Common myeloid progenitor, CD34-positive (primary cell): ENCODE measurements at regions not wholly inside any gene's neighbourhood (a gene's known extent, or its start where the extent isn't known, plus 50 kb on each side); places are given as distances from the start of the nearest gene placed in this dataset.
A peak's percentile ranks its signal among the peaks of the same experiment; 100 is the strongest.

Experiments used
- CTCF ChIA-PET: fragments of 350-600 bp; sonication (Branson Sonifier 250); formaldehyde crosslinking; loops from one replicate; lab custom pipeline; 2021; ENCODE audit warnings: antibody characterized with exemption; lab: Charles Lee
- POLR2A ChIA-PET: fragments of 350-600 bp; sonication (Branson Sonifier 250); formaldehyde crosslinking; loops from one replicate; lab custom pipeline; 2021; ENCODE audit warnings: antibody characterized with exemption; lab: Charles Lee
- DNase-seq, 3 donors: peaks; one replicate each; pipeline versions ENCODE4 v3.0.0 to v3.0.0-alpha.2; 2013
- H3K27ac ChIP-seq, 2 experiments: 1 replicate in 1 of 2; 2 replicates in 1 of 2; pipeline ENCODE4 v1.7.0; 2013; ENCODE audit warnings: inconsistent platforms in 2 of 2, low read length in 2 of 2, mild to moderate bottlenecking in 2 of 2, low read depth in 1 of 2, moderate library complexity in 1 of 2; ENCODE audit not compliant: severe bottlenecking in 2 of 2, insufficient read depth in 1 of 2, poor library complexity in 1 of 2
- H3K27me3 ChIP-seq, 5 experiments: replicated peaks in 2 of 5; 1 replicate in 3 of 5; 2 replicates in 2 of 5; pipeline versions ENCODE4 v1.6.1 to v1.7.0; 2013; ENCODE audit warnings: low read length in 4 of 5, mild to moderate bottlenecking in 2 of 5, moderate library complexity in 2 of 5, inconsistent platforms in 1 of 5; ENCODE audit not compliant: insufficient read depth in 5 of 5, control insufficient read depth in 4 of 5
- H3K36me3 ChIP-seq, 4 experiments: 1 replicate in 2 of 4; 2 replicates in 2 of 4; pipeline versions ENCODE4 v1.6.1 to v1.7.0; 2013; ENCODE audit warnings: low read length in 3 of 4, control low read depth in 1 of 4, mild to moderate bottlenecking in 1 of 4; ENCODE audit not compliant: control insufficient read depth in 4 of 4, insufficient read depth in 4 of 4
- H3K4me1 ChIP-seq, 4 experiments: 1 replicate in 3 of 4; 2 replicates in 1 of 4; pipeline versions ENCODE4 v1.6.1 to v1.7.1; 2013; ENCODE audit warnings: low read length in 3 of 4, mild to moderate bottlenecking in 3 of 4, control low read depth in 1 of 4, inconsistent platforms in 1 of 4, moderate library complexity in 1 of 4; ENCODE audit not compliant: control insufficient read depth in 4 of 4, insufficient read depth in 4 of 4; ENCODE audit errors: control extremely low read depth in 1 of 4
- H3K4me3 ChIP-seq, 7 experiments: 1 replicate in 4 of 7; 2 replicates in 3 of 7; pipeline versions ENCODE4 v1.5.1 to v1.7.0; 2013; ENCODE audit warnings: mild to moderate bottlenecking in 7 of 7, low read length in 6 of 7, moderate library complexity in 6 of 7, inconsistent platforms in 2 of 7, low read depth in 2 of 7, control low read depth in 1 of 7; ENCODE audit not compliant: insufficient read depth in 4 of 7, control insufficient read depth in 1 of 7; ENCODE audit errors: extremely low read depth in 1 of 7
- H3K9me3 ChIP-seq, 5 experiments: 1 replicate in 4 of 5; 2 replicates in 1 of 5; pipeline versions ENCODE4 v1.6.1 to v1.7.1; 2013; ENCODE audit warnings: low read length in 4 of 5, mild to moderate bottlenecking in 2 of 5, inconsistent platforms in 1 of 5, low read depth in 1 of 5, moderate library complexity in 1 of 5; ENCODE audit not compliant: control insufficient read depth in 4 of 5, insufficient read depth in 2 of 5; ENCODE audit errors: control extremely low read depth in 1 of 5
- WGBS: methylation state at CpG from one replicate; pipeline ENCODE4 v1.1.5; 2013; ENCODE audit not compliant: insufficient coverage; 5-methylcytosine and 5-hydroxymethylcytosine counted together

GRCh38 chr4:93888308-93888707, 59.8 kb downstream of the ATOH1 start:
- POLR2A ChIA-PET = no interaction called here
- DNase-seq = no peak
- H3K27ac ChIP-seq = no peak overlapping the region
- no peaks in the 10 kb centered on the region for H3K4me1 ChIP-seq
- no peaks in the 10 kb centered on the region for H3K36me3 ChIP-seq
- H3K27me3 ChIP-seq = no peaks in the 10 kb centered on the region
- H3K9me3 ChIP-seq = no peaks in the 10 kb centered on the region
- H3K4me3 ChIP-seq = no peak overlapping the region
- CTCF ChIA-PET = interaction anchor here (1.5 kb wide), 1 partner anchor 103 kb away, joined by 3 read pairs; no protein-coding TSS in a partner anchor

- H3K4me1 ChIP-seq = no peaks in the 10 kb centered on the region
- ChIA-PET CTCF (interaction anchor here (1.5 kb wide), 1 partner anchor 103 kb away, joined by 3 read pairs; no protein-coding TSS in a partner anchor), POLR2A (no interaction called here)
- no peaks in the 10 kb centered on the region for H3K36me3 ChIP-seq
- H3K27ac ChIP-seq = no peak overlapping the region
- H3K27me3 ChIP-seq = no peaks in the 10 kb centered on the region
- DNase-seq = no peak
- no peaks in the 10 kb centered on the region for H3K9me3 ChIP-seq
- H3K4me3 ChIP-seq = no peak overlapping the region
Measured at GRCh38 chr4:93888768-93889167, 60.2 kb downstream of the ATOH1 start.

- DNase-seq = no peak
- Histone ChIP-seq H3K4me1 (no peaks in the 10 kb centered on the region), H3K27ac (no peak overlapping the region), H3K9me3 (no peaks in the 10 kb centered on the region), H3K4me3 (no peak overlapping the region), H3K27me3 (no peaks in the 10 kb centered on the region), H3K36me3 (no peaks in the 10 kb centered on the region)
- no CpG with 5 or more reads among the region's 2 CpGs for WGBS
- ChIA-PET CTCF (no interaction called here), POLR2A (no interaction called here)
Measured at GRCh38 chr4:93891244-93891643, 62.7 kb downstream of the ATOH1 start.

- ChIA-PET POLR2A (no interaction called here), CTCF (no interaction called here)
- H3K27ac ChIP-seq = no peak overlapping the region
- no CpG with 5 or more reads among the region's 2 CpGs for whole genome bisulfite sequencing
- H3K9me3 ChIP-seq = no peaks in the 10 kb centered on the region
- H3K4me1 ChIP-seq = peaks cover 0 to 4% (median 1%) of the 10 kb centered on the region in 4 experiments
- H3K27me3 ChIP-seq = no peaks in the 10 kb centered on the region
- H3K4me3 ChIP-seq = no peak overlapping the region
- no peak for DNase-seq
- no peaks in the 10 kb centered on the region for H3K36me3 ChIP-seq
Measured at GRCh38 chr4:93894995-93895394, 66.4 kb downstream of the ATOH1 start.

- no peaks in the 10 kb centered on the region for H3K27me3 ChIP-seq
- peak; percentile 29 to 78 (median 61) for DNase-seq
- no peak overlapping the region for H3K27ac ChIP-seq
- CTCF ChIA-PET = interaction anchor here (1.2 kb wide), 1 partner anchor 360 kb away, joined by 3 read pairs; no protein-coding TSS in a partner anchor
- H3K36me3 ChIP-seq = no peaks in the 10 kb centered on the region
- H3K4me1 ChIP-seq = peaks cover 0 to 4% (median 1%) of the 10 kb centered on the region in 4 experiments
- POLR2A ChIA-PET = no interaction called here
- WGBS = 0% methylated on average over 1 of the region's 1 CpG
- no peak overlapping the region for H3K4me3 ChIP-seq
- no peaks in the 10 kb centered on the region for H3K9me3 ChIP-seq
Measured at GRCh38 chr4:93896516-93896915, 68.0 kb downstream of the ATOH1 start.

GRCh38 chr4:93897559-93897958, 69.0 kb downstream of the ATOH1 start:
- Histone ChIP-seq H3K9me3 (no peaks in the 10 kb centered on the region), H3K27ac (no peak overlapping the region), H3K4me1 (peaks cover 0 to 4% (median 1%) of the 10 kb centered on the region in 4 experiments), H3K36me3 (no peaks in the 10 kb centered on the region), H3K27me3 (no peaks in the 10 kb centered on the region), H3K4me3 (no peak overlapping the region)
- WGBS = no CpG with 5 or more reads among the region's 1 CpG
- POLR2A ChIA-PET = no interaction called here
- DNase-seq = peak in 2 of 3 donors; percentile 28 to 34
- CTCF ChIA-PET = interaction anchor here (1.2 to 1.7 kb wide), 2 partner anchors 10 to 359 kb away, joined by 3 to 4 read pairs; no protein-coding TSS in a partner anchor

- ChIA-PET POLR2A (no interaction called here), CTCF (interaction anchor here (0.6 kb wide), 1 partner anchor 1234 kb away, joined by 4 read pairs; no protein-coding TSS in a partner anchor)
- WGBS = 93% methylated on average over 3 of the region's 3 CpGs
- no peak overlapping the region for H3K27ac ChIP-seq
- no peaks in the 10 kb centered on the region for H3K36me3 ChIP-seq
- no peak for DNase-seq
- H3K27me3 ChIP-seq = no peaks in the 10 kb centered on the region
- H3K9me3 ChIP-seq = no peaks in the 10 kb centered on the region
- no peaks in the 10 kb centered on the region for H3K4me1 ChIP-seq
- H3K4me3 ChIP-seq = no peak overlapping the region
Measured at GRCh38 chr4:93908778-93909177, 80.2 kb downstream of the ATOH1 start.
